ENCODE measurements at regions not wholly inside any gene's neighbourhood (a gene's known extent, or its start where the extent isn't known, plus 50 kb on each side); places are given as distances from the start of the nearest gene placed in this dataset.
"Not testable (repeated sequence)": the region's sequence is repeated elsewhere in the genome, so short reads cannot be mapped to it uniquely, and the experiment has no call there.

GRCh38 chr14:56046546-56046945 is 71.7 kb upstream of the PELI2 start:
- DNase-seq (ENCODE audit: low spot score), result peak; percentile 9

DNA sequence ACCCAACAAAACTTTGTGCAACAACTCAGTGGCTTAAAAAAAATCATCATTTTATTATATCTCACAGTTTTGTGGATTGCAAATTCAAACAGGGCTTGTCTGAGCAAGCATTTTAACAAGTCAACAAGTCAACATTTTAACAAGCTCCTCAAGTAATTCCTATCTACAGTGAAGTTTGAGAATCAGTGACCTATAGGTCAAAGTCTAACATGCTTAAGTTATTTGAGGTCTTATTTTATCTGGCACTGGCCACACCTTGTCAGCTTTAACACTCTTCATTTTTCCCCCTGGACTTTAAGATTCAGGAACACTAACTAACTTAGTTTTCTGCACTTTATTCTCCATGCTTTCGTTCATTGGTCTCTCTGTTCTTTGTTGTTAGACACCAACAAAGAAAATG is 71.2 kb upstream of the PELI2 start:
- no peak for DNase-seq (ENCODE audit: low spot score)

- no peak for DNase-seq (ENCODE audit: low spot score)
Observed at GRCh38 chr14:56049536-56049935, 68.7 kb upstream of the PELI2 start.

GRCh38 chr14:56055511-56055910 is 62.7 kb upstream of the PELI2 start:
- DNase-seq (ENCODE audit: low spot score), result no peak

DNA sequence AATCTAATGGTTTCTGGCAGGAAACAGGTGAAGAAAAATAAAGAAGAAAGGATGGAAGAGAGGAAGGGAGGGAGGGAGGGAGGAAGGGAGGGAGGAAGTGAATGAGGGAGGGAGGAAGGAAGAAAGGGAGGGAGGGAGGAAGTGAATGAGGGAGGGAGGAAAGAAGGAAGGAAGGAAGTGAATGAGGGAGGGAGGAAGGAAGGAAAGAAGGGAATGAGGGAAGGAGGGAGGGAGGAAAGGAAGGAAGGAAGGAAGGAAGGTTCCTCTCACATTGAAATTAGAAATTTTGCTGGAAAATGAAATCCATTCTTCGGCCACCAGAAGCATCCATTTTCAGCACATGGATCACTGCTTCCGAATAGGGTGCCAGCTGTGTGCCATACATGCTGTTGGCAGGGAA is 62.2 kb upstream of the PELI2 start:
- no peak for DNase-seq (ENCODE audit: low spot score)

DNA sequence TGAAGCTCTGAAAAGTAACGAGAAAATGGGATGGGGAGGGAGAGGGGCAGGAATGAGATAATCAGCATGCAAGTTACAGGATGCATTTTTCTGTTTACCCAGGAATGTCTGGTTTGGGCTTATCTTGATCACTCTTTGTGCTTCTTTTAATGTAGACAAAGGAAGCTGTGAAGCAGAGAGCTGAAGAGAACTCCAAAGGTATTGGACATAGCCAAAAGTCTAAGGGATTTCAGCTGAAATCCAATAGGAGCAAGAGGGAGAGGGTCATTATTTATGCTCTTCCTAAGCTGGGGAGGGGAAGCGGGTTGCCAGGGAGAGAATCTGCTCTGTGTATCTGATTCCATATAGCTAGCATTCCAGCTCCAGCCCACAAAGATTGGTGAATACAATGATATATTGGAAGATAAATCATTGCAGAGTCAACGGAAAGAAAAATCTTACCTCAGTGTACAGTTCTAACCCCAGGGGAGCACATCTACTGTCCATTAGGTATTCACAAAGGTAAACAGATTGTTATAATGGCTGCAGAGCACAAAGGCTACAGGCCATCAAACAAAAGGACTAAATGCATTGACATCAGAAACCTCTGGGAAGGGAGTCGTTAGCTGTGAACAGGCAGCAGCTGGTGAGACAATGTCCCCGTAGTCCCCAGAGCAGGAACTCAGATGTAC is 61.0 kb upstream of the PELI2 start:
- no peak for DNase-seq (ENCODE audit: low spot score)

DNA sequence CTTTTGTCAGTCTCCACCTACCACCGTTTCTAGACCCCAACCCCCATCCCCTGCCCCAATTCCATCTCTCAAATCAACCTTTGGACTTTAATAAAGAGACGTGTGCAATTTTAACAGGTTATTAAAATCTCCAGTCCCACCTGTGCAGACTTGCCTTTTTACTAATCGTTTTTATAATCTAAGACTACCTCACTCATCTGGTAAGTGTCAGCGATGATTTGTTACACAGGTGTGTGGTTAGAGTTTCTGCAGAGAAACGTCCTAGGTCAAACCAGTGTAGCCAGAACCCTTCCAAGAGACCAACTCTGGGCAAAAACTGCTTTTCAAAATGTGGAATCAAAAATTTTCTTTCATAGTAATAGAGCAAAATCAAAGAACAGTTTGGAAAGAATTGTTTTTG is 60.4 kb upstream of the PELI2 start:
- DNase-seq (ENCODE audit: low spot score), result peak; percentile 1

DNA sequence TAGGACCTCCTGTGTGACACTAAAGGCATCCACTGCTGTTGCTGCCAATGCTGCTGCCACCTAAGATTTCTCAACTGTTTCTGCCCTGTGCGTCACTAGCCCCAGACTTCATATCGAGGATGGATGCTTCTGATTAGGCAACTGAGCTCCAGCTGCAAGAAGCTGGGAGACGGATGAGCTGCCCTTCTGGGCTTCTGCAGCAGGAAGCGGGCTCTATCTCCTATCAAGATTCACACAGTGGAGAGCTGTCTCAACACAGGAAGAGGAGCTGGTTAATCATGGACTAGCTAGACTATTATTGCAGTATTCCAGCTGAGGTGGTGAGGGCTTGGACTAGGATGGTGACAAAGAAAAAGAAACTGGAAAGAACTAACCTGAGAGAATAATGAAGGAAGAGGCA is 59.2 kb upstream of the PELI2 start:
- DNase-seq (ENCODE audit: low spot score), result no peak

GRCh38 chr14:56061051-56061450 is 57.2 kb upstream of the PELI2 start:
- DNase-seq (ENCODE audit: low spot score), result no peak

DNA sequence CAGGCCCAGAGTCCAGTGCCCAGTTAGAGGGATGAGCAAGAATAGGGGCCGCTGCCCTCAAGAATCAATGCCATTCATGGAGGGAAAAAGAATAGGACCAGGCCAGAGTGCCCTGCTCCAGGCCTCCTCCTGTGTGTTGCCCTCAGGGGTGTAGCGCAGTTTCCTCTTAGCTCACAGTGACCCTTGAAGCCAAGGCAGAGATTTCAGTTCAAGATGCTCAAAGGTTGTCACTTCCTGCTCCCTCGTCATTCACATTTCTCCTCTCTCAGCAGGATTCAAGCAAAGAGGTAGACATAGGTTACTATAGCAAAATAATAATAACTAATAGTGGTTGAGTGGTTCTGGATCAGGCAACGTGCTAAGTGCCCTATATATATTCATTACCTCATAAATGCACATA is 55.1 kb upstream of the PELI2 start:
- DNase-seq (ENCODE audit: low spot score), result no peak

DNA sequence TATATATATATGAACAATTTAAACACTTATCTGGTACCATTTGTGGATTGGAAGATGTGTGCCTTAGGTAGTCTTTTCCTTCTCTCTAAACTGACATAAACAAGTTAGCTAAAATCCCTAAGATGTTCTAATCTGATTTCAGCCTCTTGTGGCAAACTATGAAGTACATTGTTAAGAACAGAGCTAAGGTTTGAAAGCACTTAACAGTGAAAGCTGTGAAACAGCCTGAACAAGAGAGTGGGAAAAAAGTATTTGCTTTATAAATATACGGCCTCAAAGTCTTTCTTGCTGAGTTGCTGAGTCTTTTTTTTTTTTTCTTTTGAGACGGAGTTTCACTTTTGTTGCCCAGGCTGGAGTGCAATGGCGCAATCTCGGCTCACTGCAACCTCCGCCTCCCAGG is 53.7 kb upstream of the PELI2 start:
- DNase-seq (ENCODE audit: low spot score), result no peak

DNA sequence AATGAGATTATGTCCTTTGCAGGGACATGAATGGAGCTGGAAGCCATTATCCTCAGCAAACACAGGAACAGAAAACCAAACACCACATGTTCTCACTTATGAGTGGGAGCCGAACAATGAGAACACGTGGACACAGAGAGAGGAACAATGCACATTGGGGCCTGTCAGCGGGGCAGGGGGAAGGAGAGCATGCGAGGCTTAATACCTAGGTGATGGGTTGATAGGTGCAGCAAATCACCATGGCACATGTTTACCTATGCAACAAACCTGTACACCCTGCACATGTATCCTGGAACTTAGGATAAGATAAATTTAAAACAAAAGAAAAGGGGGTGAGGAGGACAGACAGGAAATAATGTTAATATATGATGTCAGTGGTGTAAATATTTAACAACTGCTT is 53.0 kb upstream of the PELI2 start:
- not testable (repeated sequence) for DNase-seq (ENCODE audit: low spot score)

- DNase-seq (ENCODE audit: low spot score), result no peak
Observed at GRCh38 chr14:56065621-56066290, 52.5 kb upstream of the PELI2 start.

Data from HT-29 (cell line).